Naive thymus-derived CD4-positive, alpha-beta T cell (primary cell): ENCODE measurements at regions not wholly inside any gene's neighbourhood (a gene's known extent, or its start where the extent isn't known, plus 50 kb on each side); places are given as distances from the start of the nearest gene placed in this dataset.
A peak's percentile ranks its signal among the peaks of the same experiment; 100 is the strongest.

Experiments used
- ATAC-seq: fragments of 150-1000 bp; cut with Tn5 transposase; 2 replicates; pipeline ENCODE4 v1.10.0; 2021; ENCODE audit warnings: mild to moderate bottlenecking, moderate library complexity
- CTCF ChIA-PET: fragments of 350-600 bp; sonication (Branson Sonifier 250); formaldehyde crosslinking; loops from one replicate; lab custom pipeline; 2021; ENCODE audit warnings: antibody characterized with exemption; lab: Charles Lee
- POLR2A ChIA-PET: fragments of 350-600 bp; sonication (Branson Sonifier 250); formaldehyde crosslinking; loops from one replicate; lab custom pipeline; 2021; ENCODE audit warnings: antibody characterized with exemption, inconsistent platforms; lab: Charles Lee
- DNase-seq, 9 donors: peaks; one replicate each; pipeline versions ENCODE4 v3.0.0 to v3.0.0-alpha.2; 2020 to 2022; ENCODE audit warnings: mixed read lengths in 1 of 9
- H3K27ac ChIP-seq: one replicate; pipeline ENCODE4 v1.7.0; 2013; ENCODE audit warnings: mild to moderate bottlenecking, low read depth, low read length, moderate library complexity
- H3K27me3 ChIP-seq, 2 donors: one replicate each; pipeline ENCODE4 v1.7.0; 2013; ENCODE audit warnings: low read length in 2 of 2, mild to moderate bottlenecking in 2 of 2, moderate library complexity in 2 of 2; ENCODE audit not compliant: control insufficient read depth in 2 of 2, insufficient read depth in 2 of 2
- H3K36me3 ChIP-seq, 3 experiments: 1 replicate in 2 of 3; 2 replicates in 1 of 3; pipeline ENCODE4 v1.7.0; 2013; ENCODE audit warnings: low read length in 3 of 3, mild to moderate bottlenecking in 3 of 3, moderate library complexity in 1 of 3; ENCODE audit not compliant: insufficient read depth in 3 of 3, control insufficient read depth in 2 of 3
- H3K4me1 ChIP-seq, 2 donors: one replicate each; pipeline ENCODE4 v1.7.0; 2013; ENCODE audit warnings: low read length in 2 of 2, mild to moderate bottlenecking in 2 of 2, moderate library complexity in 1 of 2; ENCODE audit not compliant: control insufficient read depth in 2 of 2, insufficient read depth in 2 of 2
- H3K4me3 ChIP-seq: 2 replicates; pipeline ENCODE4 v1.7.0; 2013; ENCODE audit warnings: mild to moderate bottlenecking, low read length
- H3K9me3 ChIP-seq, 3 experiments: 1 replicate in 2 of 3; 2 replicates in 1 of 3; pipeline ENCODE4 v1.7.0; 2013; ENCODE audit warnings: low read length in 3 of 3; ENCODE audit not compliant: control insufficient read depth in 2 of 3
- H3K27ac Mint-ChIP-seq, 9 donors: one replicate each; pipeline ENCODE4 v1.8.0; 2020 to 2022; ENCODE audit warnings: mixed read lengths in 9 of 9, mild to moderate bottlenecking in 8 of 9, moderate library complexity in 5 of 9, inconsistent platforms in 2 of 9
- H3K27me3 Mint-ChIP-seq, 5 donors: one replicate each; pipeline ENCODE4 v1.8.0; 2021 to 2022; ENCODE audit warnings: mixed read lengths in 5 of 5, mild to moderate bottlenecking in 1 of 5
- H3K36me3 Mint-ChIP-seq, 5 donors: one replicate each; pipeline ENCODE4 v1.8.0; 2020 to 2022; ENCODE audit warnings: mixed read lengths in 5 of 5, mild to moderate bottlenecking in 3 of 5, inconsistent platforms in 1 of 5
- H3K4me1 Mint-ChIP-seq, 7 donors: one replicate each; pipeline ENCODE4 v1.8.0; 2020 to 2022; ENCODE audit warnings: mixed read lengths in 7 of 7, mild to moderate bottlenecking in 3 of 7, inconsistent platforms in 1 of 7
- H3K4me3 Mint-ChIP-seq, 10 donors: one replicate each; pipeline ENCODE4 v1.8.0; 2020 to 2022; ENCODE audit warnings: mild to moderate bottlenecking in 10 of 10, mixed read lengths in 10 of 10, moderate library complexity in 6 of 10, inconsistent platforms in 2 of 10
- H3K9me3 Mint-ChIP-seq, 11 donors: one replicate each; pipeline ENCODE4 v1.8.0; 2020 to 2022; ENCODE audit warnings: mixed read lengths in 11 of 11, mild to moderate bottlenecking in 4 of 11, inconsistent platforms in 1 of 11, moderate library complexity in 1 of 11
- intact Hi-C, 2 donors: fragments of 100-400 bp; cut with micrococcal nuclease; formaldehyde crosslinking; loops; one replicate each; pipeline ENCODE4 v1.15.1; 2023

GRCh38 chr7:36777062-36777461 lies 52.8 kb upstream of the AOAH start:
- Mint-ChIP-seq H3K4me1 (peaks cover 65 to 90% (median 85%) of the 10 kb centered on the region in 7 donors), H3K4me3 (peak overlapping the region; percentile 76 to 92 (median 84)), H3K36me3 (peaks cover 4 to 49% (median 9%) of the 10 kb centered on the region in 5 donors), H3K9me3 (peaks cover 0 to 24% (median 5%) of the 10 kb centered on the region in 11 donors), H3K27me3 (no peaks in the 10 kb centered on the region), H3K27ac (peak overlapping the region; percentile 78 to 99 (median 95))
- Histone ChIP-seq H3K9me3 (no peaks in the 10 kb centered on the region), H3K27me3 (no peaks in the 10 kb centered on the region), H3K27ac (peak overlapping the region; percentile 75), H3K36me3 (no peaks in the 10 kb centered on the region), H3K4me3 (peak overlapping the region; percentile 41), H3K4me1 (peaks cover 68 to 69% of the 10 kb centered on the region in 2 donors)
- DNase-seq (peak; percentile 11 to 90 (median 85)), ATAC-seq (peak; percentile 78)
- intact Hi-C loops = loop anchor here (1.0 to 5.0 kb wide), 7 partner anchors 8 to 290 kb away; partner anchors contain the start of gene AOAH (in 2 of the 2)
- CTCF ChIA-PET = interaction anchor here (0.6 to 2.3 kb wide), 6 partner anchors 10 to 405 kb away, joined by 3 to 11 read pairs (median 4); no protein-coding TSS in a partner anchor
- POLR2A ChIA-PET = interaction anchor here (0.8 to 2.7 kb wide), 9 partner anchors 8 to 99 kb away, joined by 3 to 10 read pairs (median 4); partner anchors contain the start of gene AOAH

- Mint-ChIP-seq H3K27me3 (no peaks in the 10 kb centered on the region), H3K36me3 (peaks cover 3 to 40% (median 4%) of the 10 kb centered on the region in 5 donors), H3K4me3 (peak overlapping the region in 3 of 10 donors; percentile 11 to 92 (median 30)), H3K4me1 (peaks cover 57 to 76% (median 71%) of the 10 kb centered on the region in 7 donors), H3K9me3 (peaks cover 0 to 22% (median 2%) of the 10 kb centered on the region in 11 donors), H3K27ac (peak overlapping the region in 7 of 9 donors; percentile 67 to 99 (median 96))
- H3K9me3 ChIP-seq = no peaks in the 10 kb centered on the region
- DNase-seq = no peak
- peak; percentile 56 for ATAC-seq
- ChIA-PET CTCF (interaction anchor here (1.1 to 1.6 kb wide), 2 partner anchors 9 to 13 kb away, joined by 4 to 5 read pairs; no protein-coding TSS in a partner anchor), POLR2A (interaction anchor here (0.6 to 2.7 kb wide), 3 partner anchors 15 to 50 kb away, joined by 3 to 10 read pairs (median 3); no protein-coding TSS in a partner anchor)
- H3K4me1 ChIP-seq = peaks cover 55 to 59% of the 10 kb centered on the region in 2 donors
- no peaks in the 10 kb centered on the region for H3K36me3 ChIP-seq
- H3K4me3 ChIP-seq = no peak overlapping the region
- H3K27me3 ChIP-seq = no peaks in the 10 kb centered on the region
- peak overlapping the region; percentile 75 for H3K27ac ChIP-seq
- intact Hi-C loops = loop anchor here (2.0 to 5.0 kb wide), 5 partner anchors 15 to 288 kb away; no protein-coding TSS in a partner anchor
Measured at GRCh38 chr7:36775676-36776075, 51.4 kb upstream of the AOAH start.

GRCh38 chr7:36775061-36775620 lies 50.8 kb upstream of the AOAH start:
- no peaks in the 10 kb centered on the region for H3K27me3 Mint-ChIP-seq
- peaks cover 0 to 19% (median 2%) of the 10 kb centered on the region in 11 donors for H3K9me3 Mint-ChIP-seq
- peaks cover 52 to 70% (median 65%) of the 10 kb centered on the region in 7 donors for H3K4me1 Mint-ChIP-seq
- DNase-seq (no peak), ATAC-seq (peak; percentile 40)
- CTCF ChIA-PET = interaction anchor here (0.7 to 1.1 kb wide), 2 partner anchors 12 to 17 kb away, joined by 3 to 5 read pairs; no protein-coding TSS in a partner anchor
- peak overlapping the region in 6 of 10 donors; percentile 3 to 92 (median 40) for H3K4me3 Mint-ChIP-seq
- Histone ChIP-seq H3K4me1 (peaks cover 50 to 53% of the 10 kb centered on the region in 2 donors), H3K36me3 (no peaks in the 10 kb centered on the region), H3K4me3 (no peak overlapping the region), H3K9me3 (no peaks in the 10 kb centered on the region), H3K27ac (no peak overlapping the region), H3K27me3 (no peaks in the 10 kb centered on the region)
- POLR2A ChIA-PET = interaction anchor here (0.6 to 2.7 kb wide), 3 partner anchors 15 to 49 kb away, joined by 3 to 10 read pairs (median 3); no protein-coding TSS in a partner anchor
- peak overlapping the region in 7 of 9 donors; percentile 41 to 99 (median 96) for H3K27ac Mint-ChIP-seq
- peaks cover 0 to 36% (median 4%) of the 10 kb centered on the region in 5 donors for H3K36me3 Mint-ChIP-seq
- intact Hi-C loops = loop anchor here (5.0 kb wide), 2 partner anchors 98 to 288 kb away; no protein-coding TSS in a partner anchor
